GM19238 (cell line): ENCODE measurements at regions not wholly inside any gene's neighbourhood (a gene's known extent, or its start where the extent isn't known, plus 50 kb on each side); places are given as distances from the start of the nearest gene placed in this dataset.
"Not testable (repeated sequence)": the region's sequence is repeated elsewhere in the genome, so short reads cannot be mapped to it uniquely, and the experiment has no call there.

Source experiments
- DNase-seq: peaks from one replicate; pipeline ENCODE4 v3.0.0; 2011; ENCODE audit warnings: low spot score; ENCODE audit not compliant: insufficient read length

DNA sequence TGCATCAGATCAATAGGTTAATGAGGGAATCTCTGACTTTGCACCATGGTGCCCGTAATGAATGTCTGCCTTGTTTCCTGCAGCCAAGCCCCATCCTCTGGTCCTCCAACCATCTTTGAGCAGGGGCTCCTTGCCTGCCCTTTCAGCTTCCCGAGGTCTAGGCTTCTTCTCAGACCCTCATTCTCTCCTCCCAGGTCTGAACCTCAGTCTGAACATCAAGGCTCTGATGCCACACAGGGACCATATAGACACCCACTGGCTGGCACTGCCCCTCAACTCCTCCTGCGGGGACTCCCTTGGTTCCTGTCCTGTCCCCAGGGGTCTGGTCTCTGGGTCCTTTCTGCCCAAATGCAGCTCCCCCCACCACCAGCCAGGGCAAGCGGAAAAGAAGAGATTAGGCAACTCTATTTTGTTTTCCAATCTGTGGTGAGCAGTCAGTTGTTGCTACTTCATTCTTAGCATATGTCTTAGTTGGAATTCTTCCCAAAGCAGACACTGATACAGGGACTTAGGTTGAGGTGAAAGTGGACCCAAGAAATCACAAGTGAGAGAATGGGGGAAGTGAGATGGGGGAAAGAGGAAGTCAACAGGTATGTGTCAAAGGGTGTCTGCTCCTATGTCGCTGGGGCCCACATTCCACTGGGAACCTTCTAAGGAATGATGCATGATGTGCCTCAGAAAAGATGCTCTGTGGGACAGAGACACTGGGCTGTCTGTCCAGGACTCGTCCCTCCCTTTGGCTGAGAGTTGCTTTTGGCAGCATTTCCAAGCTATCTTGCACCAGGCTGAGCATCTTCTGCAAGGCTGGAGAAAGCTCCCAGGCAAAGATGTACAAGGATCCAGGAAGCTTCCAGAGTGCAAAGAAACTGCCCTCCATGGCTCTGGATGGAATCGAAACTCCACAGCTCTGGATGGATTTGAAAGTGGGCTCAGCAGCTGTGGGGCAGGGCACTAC is 1096.5 kb upstream of the TMEM132C start:
- DNase-seq: no peak

DNA sequence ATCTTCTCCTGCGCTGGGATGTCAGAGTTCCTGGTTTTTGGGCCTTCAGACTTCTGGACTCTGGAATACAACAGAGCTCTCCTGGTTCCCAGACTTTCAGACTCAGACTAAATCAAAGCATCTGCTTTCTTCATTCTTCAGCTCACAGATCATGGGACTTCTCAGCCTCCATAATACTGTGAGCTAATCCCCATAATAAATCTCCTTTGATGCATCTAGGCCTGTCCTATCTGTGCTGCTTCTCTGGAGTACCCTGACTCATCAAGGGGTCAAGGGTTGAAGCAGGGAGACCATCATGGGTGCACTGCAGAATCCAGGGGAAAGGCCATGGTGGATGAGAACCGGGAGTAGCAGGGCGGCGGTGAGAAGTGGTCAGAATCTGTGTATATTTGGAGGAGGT is 1094.1 kb upstream of the TMEM132C start:
- DNase-seq: no peak

- DNase-seq: not testable (repeated sequence)
These were observed 1093.0 kb upstream of the TMEM132C start for GRCh38 chr12:127173971-127174370.

GRCh38 chr12:127174881-127175280 is 1092.1 kb upstream of the TMEM132C start:
- no peak for DNase-seq

DNA sequence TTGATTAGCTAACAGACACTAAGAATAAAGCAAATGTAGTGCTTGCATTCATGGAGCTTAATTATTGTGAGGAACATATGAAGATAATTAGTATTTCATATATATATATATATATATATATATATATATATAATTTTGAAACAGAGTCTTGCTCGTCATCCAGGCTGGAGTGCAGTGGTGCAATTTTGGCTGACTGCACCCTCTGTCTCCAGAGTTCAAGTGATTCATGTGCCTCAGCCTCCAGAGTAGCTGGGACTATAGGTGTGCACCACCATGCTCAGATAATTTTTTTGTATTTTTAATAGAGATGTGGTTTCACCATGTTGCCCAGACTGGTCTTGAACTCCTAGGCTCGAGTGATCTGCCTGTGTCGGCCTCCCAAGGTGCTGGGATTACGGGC is 1091.6 kb upstream of the TMEM132C start:
- DNase-seq: no peak

DNA sequence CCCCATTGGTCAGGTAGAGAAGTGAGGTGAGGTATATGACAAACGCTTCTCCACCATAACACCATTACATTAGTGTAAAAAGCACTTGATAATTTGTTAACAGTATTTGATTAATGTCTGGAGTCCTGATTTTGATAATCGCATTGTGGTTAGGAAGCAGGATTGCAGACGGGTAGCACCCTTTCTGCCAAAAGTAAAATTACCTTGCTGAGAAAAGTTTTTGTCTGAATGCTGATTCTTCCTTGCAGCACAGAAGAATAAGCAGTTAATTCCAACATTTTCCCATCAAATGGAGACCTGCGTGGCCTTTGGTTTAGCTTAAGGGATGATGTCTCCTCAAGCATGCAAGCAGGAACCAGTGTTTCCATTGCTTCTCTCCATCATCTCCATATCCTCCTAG is 1090.2 kb upstream of the TMEM132C start:
- no peak for DNase-seq

DNA sequence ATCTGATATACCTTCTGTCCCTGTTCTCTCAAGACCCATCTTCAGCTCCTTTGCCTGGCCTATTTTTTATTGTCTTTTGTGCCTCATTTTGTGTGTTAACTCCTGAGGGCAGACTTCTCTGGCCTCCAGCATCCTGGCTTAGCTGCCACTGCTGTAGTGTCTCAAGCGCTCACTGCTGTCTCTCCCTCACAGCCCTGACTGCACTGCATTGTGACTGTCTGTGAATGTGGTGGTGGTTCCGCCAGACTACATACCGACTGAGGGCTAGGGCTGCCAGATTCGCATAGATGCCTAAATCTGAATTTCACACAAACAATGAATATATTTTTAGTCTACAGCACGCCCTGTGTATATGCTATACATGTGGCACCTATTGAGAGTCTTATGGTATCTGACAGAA is 1088.9 kb upstream of the TMEM132C start:
- no peak for DNase-seq

DNA sequence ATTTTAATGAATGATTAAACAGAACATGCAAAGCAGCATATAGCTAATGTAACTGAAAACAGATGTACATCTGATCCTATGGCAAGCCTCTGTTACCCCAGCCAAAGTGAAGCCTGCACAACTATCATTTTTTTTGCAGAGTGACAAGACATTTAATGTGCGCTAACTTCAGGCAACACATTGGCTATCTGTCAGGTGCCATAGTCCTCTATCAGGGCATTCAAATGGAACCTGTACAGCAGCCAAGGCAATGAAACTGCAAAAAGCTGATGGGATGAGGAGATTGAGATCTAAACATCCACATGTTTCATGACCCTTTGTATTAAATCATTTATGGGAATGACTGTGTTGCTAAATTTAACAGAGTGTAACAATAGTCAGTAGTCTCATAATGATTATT is 1088.5 kb upstream of the TMEM132C start:
- DNase-seq: no peak

DNA sequence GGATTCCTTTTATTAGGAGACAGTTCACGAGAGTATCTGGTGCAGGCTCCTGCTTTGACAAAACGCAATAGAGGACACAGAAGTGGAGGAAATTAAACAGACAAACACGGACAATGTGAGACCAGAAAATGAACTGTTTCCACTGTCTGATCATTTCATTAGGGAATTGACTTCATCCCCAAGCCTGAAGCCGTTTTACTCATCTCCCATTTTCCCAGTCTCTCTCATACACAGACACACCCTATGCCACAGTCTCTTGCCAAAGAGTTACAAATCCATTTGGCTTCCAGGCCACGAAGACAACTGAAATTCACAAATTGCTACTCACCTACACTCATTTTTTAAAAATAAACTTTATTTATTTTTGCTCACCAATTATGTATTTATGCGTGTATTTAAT is 1087.8 kb upstream of the TMEM132C start:
- DNase-seq: no peak

DNA sequence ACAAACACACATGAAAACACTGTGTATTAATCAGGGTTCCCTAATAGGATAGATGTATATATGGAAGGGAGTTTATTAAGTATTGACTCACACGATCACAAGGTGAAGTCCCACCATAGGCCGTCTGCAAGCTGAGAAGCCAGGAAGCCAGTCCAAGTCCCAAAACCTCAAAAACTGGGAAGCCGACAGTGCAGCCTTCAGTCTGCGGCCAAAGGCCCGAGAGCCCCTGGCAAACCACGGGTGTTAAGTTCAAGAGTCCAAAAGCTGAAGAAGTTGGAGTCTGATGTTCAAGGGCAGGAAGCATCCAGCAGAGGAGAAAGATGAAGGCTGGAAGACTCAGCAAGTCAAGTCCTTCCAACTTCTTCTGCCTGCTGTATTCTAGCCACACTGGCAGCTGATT is 1085.0 kb upstream of the TMEM132C start:
- DNase-seq: no peak

DNA sequence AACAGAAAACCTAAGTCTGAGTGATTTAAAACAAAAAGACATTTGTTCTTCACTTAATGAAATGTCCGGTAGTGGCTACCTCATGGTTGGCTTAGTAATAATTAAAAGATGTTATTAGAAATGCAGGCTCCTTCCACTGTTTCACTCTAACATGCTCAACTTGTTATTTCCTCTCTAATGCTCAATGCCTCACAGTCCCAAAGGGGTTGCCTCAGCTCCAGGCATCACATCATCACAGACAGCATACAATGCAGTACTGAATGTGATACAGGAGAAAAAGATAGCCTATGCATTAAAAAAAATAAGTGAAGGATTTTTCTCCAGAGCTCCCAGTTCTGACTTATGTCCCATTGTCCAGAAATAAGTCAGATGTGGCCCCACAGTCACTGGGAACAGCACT is 1077.0 kb upstream of the TMEM132C start:
- DNase-seq: no peak

DNA sequence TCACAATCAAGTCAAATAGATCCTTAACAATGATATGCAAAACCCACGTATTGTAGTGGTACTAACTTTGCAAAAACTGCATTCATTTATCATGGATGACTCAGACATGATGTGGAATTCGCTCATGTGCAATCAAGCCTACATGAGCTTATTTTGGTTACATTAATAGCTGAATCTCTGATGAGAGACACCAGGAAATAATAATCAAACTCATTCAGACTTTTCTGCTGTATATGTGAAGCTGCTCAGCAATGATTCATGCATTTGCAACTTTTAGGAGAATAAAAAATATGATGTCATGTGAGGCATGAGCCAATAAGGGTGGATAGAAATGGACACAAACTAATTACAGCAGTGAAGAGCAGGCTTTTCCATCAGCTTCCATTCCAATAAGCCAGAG is 1075.8 kb upstream of the TMEM132C start:
- DNase-seq: no peak

DNA sequence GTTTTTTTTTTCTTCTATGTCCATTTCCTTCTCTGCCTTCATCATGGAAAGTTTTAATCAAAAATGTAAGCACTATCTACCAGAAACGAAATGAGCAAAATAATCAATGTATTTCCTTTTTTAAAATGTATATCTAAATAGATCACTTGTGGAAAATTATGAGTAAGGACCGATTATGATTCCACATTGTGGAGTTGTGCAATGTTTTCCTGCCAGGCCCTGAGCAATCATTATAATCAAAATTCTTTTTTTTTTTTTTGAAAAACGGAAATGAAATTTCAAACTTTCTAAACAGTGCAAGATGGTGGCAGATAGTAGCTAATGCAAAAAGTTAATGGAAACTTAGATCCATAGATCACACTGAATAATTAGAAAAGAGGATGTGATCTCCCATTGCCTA is 1074.6 kb upstream of the TMEM132C start:
- no peak for DNase-seq

DNA sequence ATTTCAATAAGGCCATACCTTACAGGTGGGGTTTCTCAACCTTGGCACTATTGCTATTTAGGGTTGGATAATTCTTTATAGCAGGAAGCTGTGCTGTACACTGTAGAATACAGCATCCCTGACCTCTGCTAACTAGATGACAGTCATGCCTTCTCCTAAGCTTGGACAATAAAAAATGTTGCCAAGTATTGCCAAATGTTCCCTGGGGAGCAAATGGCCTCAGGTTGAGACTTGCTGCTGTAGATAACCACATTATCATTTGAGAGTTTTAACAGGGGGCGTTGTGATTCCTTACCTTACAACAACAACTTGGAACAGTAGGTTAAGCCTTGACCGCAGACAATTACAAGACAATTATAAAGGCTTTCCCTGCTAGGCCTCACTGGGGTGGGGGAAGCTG is 1073.6 kb upstream of the TMEM132C start:
- no peak for DNase-seq

- DNase-seq: no peak
These were observed 1072.8 kb upstream of the TMEM132C start for GRCh38 chr12:127194176-127194575.

DNA sequence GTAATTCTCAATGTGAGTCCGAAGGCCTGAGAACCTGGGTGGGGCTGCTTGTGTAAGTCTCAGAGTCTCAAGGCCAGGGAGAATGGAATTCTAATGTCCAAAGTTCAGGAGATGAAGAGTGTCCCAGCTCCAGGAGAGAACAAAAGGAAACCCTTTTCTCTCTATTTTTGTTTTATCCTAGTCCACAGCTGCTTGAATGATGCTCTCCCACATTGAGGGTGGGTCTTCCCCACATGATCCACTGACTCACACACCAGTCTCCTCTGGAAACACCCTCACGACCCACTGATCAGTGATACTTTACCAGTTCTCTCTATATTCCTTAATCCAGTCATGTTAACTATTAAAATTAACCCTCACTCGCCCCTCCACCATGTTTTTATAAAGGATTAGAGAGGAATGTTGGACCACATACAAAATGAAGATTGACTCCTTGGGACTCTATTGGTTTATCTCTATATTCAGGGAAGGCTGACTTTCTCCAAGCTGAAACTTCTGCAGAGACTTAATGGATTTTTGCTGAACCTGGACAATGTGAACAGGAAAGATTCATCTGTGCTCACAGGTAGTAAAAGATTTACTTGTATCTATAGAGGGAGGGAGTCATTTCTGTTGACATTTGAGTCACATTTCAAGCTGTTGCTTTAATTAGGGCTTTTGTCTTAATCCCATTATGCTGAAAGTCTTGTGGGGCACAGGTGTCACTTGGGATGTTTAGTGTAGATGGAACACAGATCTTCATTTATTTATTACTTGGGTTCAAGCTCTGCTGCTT is 1061.0 kb upstream of the TMEM132C start:
- DNase-seq: no peak

GRCh38 chr12:127209318-127209717 is 1057.7 kb upstream of the TMEM132C start:
- no peak for DNase-seq

- DNase-seq: no peak
These were observed 1052.8 kb upstream of the TMEM132C start for GRCh38 chr12:127214186-127214585.

DNA sequence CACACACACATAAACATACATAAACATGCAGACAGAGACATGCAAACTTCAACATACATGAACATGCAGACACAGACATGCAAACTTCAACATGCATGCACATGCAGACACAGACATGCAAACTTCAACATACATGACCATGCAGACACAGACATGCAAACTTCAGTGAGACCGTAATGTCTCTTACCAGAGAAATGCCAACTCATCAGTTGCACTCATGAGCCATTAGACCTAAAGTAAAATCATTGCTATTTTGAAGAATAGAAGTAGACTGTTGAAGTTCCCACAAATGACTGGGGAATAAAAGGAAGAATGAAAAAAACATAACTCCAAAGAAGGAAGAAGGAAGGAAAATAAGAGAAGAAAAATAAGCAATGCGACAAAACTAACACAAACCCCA is 1044.0 kb upstream of the TMEM132C start:
- no peak for DNase-seq

DNA sequence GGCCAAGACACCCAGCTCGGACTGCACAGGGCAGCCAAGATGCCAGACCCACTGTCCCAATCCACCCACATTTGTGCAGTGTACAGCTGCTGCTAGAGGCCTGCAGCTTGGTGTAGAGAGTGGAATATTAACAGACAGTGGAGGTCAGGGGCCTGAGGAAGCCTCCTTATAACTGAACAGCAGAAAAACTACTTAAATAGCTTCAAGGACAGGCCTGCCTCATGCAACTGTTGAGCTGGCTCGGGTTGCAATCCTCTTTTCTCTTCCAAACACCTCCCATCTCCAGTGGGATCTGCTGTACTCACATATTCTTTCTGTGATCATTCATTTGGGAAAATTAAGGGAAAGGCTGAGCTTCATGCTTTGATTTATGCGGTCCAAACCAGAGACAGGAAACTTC is 1043.2 kb upstream of the TMEM132C start:
- DNase-seq: no peak

- DNase-seq: no peak
These were observed 1036.1 kb upstream of the TMEM132C start for GRCh38 chr12:127230843-127231260.

DNA sequence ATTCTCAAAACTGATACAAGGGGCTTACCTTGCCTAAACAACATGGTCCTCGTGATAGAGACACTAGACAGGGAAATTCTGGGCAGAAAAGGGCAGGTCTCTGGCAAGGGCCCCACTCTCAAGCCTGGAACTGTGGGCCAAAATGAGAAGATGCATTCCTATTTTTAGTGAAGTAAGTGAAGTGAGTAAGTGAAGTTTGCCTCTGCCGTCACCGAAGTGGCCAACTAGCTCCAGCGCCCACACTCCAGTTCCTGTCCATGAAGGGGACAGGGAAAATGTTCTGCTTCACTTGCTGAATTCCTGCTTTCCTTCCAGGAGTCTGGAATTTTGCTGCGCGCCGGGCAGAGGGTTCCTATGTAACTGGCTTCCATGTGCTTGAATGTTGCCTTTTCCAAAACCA is 1035.6 kb upstream of the TMEM132C start:
- DNase-seq: no peak

DNA sequence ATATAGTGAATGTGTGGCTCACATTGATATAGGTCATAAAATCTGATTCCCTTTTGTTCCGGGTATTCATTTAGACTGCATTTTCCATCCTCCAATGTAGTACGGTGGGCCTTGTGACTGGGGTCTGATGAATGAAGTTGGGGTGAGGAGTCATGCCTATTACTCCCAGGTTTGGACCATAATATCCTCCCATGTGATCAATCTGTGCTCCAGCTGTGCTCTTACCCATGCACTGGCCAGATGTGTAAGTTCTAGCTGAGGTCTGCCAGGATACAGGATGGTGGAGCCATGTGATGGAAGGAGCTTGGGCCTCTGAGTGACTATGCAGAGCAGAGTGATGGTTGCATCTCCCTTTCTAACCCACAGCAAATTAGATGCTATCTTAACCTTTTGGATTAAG is 1034.0 kb upstream of the TMEM132C start:
- DNase-seq: no peak
